DOHH2 (cell line): ENCODE measurements at regions not wholly inside any gene's neighbourhood (a gene's known extent, or its start where the extent isn't known, plus 50 kb on each side); places are given as distances from the start of the nearest gene placed in this dataset.

ENCODE experiments used
- H3F3A ChIP-seq: fragments of 200-600 bp; sonication (generic), shearing (Covaris generic); 2 replicates; pipeline ENCODE4 v1.6.0; 2016; ENCODE audit warnings: antibody characterized with exemption, mild to moderate bottlenecking; ENCODE audit not compliant: control insufficient read depth, insufficient read depth
- H3K27ac ChIP-seq: fragments of 200-600 bp; sonication (generic); 2 replicates; pipeline ENCODE4 v1.5.1; 2014; ENCODE audit warnings: low read depth, mild to moderate bottlenecking, low read length, moderate library complexity
- H3K27me3 ChIP-seq: fragments of 200-600 bp; sonication (generic); 2 replicates; pipeline ENCODE4 v1.6.1; 2014; ENCODE audit warnings: mild to moderate bottlenecking, low read length, mixed read lengths; ENCODE audit not compliant: control insufficient read depth
- H3K36me3 ChIP-seq: fragments of 200-600 bp; sonication (generic); 2 replicates; pipeline ENCODE4 v1.6.1; 2014; ENCODE audit warnings: mild to moderate bottlenecking, low read length, moderate library complexity, mixed read lengths; ENCODE audit not compliant: control insufficient read depth
- H3K4me1 ChIP-seq: fragments of 200-600 bp; sonication (generic); 2 replicates; pipeline ENCODE4 v1.6.1; 2014; ENCODE audit warnings: mild to moderate bottlenecking, low read length, mixed read lengths; ENCODE audit not compliant: control insufficient read depth
- H3K4me2 ChIP-seq: fragments of 200-600 bp; sonication (generic); 2 replicates; pipeline ENCODE4 v1.6.0; 2014; ENCODE audit warnings: mild to moderate bottlenecking, low read length, moderate library complexity
- H3K4me3 ChIP-seq: fragments of 200-600 bp; sonication (generic); 2 replicates; pipeline ENCODE4 v1.5.1; 2014; ENCODE audit warnings: mild to moderate bottlenecking, low read length, mixed read lengths
- H3K79me2 ChIP-seq: fragments of 200-600 bp; sonication (generic); 2 replicates; pipeline ENCODE4 v1.6.1; 2014; ENCODE audit warnings: mild to moderate bottlenecking, low read length, mixed read lengths; ENCODE audit not compliant: control insufficient read depth
- H3K9me2 ChIP-seq: fragments of 200-600 bp; sonication (generic); replicated peaks from 2 replicates; pipeline ENCODE4 v1.6.1; 2014; ENCODE audit warnings: mild to moderate bottlenecking, low read length, mixed read lengths; ENCODE audit not compliant: control insufficient read depth
- H3K9me3 ChIP-seq: fragments of 200-600 bp; sonication (generic); 2 replicates; pipeline ENCODE4 v1.6.1; 2014; ENCODE audit warnings: antibody characterized with exemption, low read length, mixed read lengths; ENCODE audit not compliant: control insufficient read depth, insufficient read depth
- H4K20me1 ChIP-seq: fragments of 200-600 bp; sonication (generic); 2 replicates; pipeline ENCODE4 v1.6.0; 2014; ENCODE audit warnings: low read depth, mild to moderate bottlenecking, antibody characterized with exemption, low read length, moderate library complexity; ENCODE audit not compliant: control insufficient read depth, insufficient read depth
- EZH2phosphoT487 ChIP-seq: fragments of 200-600 bp; sonication (generic); IDR thresholded peaks from 2 replicates; pipeline ENCODE4 v1.6.1; 2017; ENCODE audit warnings: borderline replicate concordance, mild to moderate bottlenecking, antibody characterized with exemption, low read length, moderate library complexity, mixed read lengths
- TF ChIP-seq, protein P1 (sequence below): fragments of 200-600 bp; sonication (generic); IDR thresholded peaks from one replicate; pipeline ENCODE4 v1.5.1; 2014; ENCODE audit warnings: antibody characterized with exemption, mild to moderate bottlenecking, low read depth, low read length; ENCODE audit not compliant: poor library complexity, severe bottlenecking

- Histone ChIP-seq H3F3A (no peaks in the 10 kb centered on the region), H3K4me3 (no peak overlapping the region), H3K27me3 (no peaks in the 10 kb centered on the region), H3K4me1 (no peaks in the 10 kb centered on the region), H4K20me1 (no peaks in the 10 kb centered on the region), H3K9me3 (no peaks in the 10 kb centered on the region), H3K36me3 (no peaks in the 10 kb centered on the region), H3K79me2 (no peaks in the 10 kb centered on the region), H3K4me2 (no peak overlapping the region), H3K27ac (no peak overlapping the region), H3K9me2 (no peaks in the 10 kb centered on the region)
- TF ChIP-seq, protein P1, sequence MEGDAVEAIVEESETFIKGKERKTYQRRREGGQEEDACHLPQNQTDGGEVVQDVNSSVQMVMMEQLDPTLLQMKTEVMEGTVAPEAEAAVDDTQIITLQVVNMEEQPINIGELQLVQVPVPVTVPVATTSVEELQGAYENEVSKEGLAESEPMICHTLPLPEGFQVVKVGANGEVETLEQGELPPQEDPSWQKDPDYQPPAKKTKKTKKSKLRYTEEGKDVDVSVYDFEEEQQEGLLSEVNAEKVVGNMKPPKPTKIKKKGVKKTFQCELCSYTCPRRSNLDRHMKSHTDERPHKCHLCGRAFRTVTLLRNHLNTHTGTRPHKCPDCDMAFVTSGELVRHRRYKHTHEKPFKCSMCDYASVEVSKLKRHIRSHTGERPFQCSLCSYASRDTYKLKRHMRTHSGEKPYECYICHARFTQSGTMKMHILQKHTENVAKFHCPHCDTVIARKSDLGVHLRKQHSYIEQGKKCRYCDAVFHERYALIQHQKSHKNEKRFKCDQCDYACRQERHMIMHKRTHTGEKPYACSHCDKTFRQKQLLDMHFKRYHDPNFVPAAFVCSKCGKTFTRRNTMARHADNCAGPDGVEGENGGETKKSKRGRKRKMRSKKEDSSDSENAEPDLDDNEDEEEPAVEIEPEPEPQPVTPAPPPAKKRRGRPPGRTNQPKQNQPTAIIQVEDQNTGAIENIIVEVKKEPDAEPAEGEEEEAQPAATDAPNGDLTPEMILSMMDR, result no peak
- no peak for TF ChIP-seq EZH2phosphoT487
Observed at GRCh38 chr3:153001210-153002078, 160.6 kb upstream of the RAP2B start.

GRCh38 chr3:153003441-153003840 lies 158.6 kb upstream of the RAP2B start:
- Histone ChIP-seq H3F3A (no peaks in the 10 kb centered on the region), H3K79me2 (no peaks in the 10 kb centered on the region), H3K36me3 (no peaks in the 10 kb centered on the region), H3K9me3 (no peaks in the 10 kb centered on the region), H3K4me3 (no peak overlapping the region), H3K27me3 (no peaks in the 10 kb centered on the region), H3K27ac (no peak overlapping the region), H4K20me1 (no peaks in the 10 kb centered on the region), H3K4me2 (no peak overlapping the region), H3K9me2 (no peaks in the 10 kb centered on the region), H3K4me1 (no peaks in the 10 kb centered on the region)
- no peak for TF ChIP-seq EZH2phosphoT487
- TF ChIP-seq, protein P1, result no peak

- Histone ChIP-seq H3K36me3 (no peaks in the 10 kb centered on the region), H3K79me2 (no peaks in the 10 kb centered on the region), H4K20me1 (no peaks in the 10 kb centered on the region), H3F3A (no peaks in the 10 kb centered on the region), H3K9me3 (no peaks in the 10 kb centered on the region), H3K27me3 (no peaks in the 10 kb centered on the region), H3K4me1 (no peaks in the 10 kb centered on the region), H3K4me2 (no peak overlapping the region), H3K4me3 (no peak overlapping the region), H3K9me2 (no peaks in the 10 kb centered on the region), H3K27ac (no peak overlapping the region)
- no peak for TF ChIP-seq EZH2phosphoT487
- TF ChIP-seq, protein P1, result no peak
Observed at GRCh38 chr3:153003862-153004261, 158.2 kb upstream of the RAP2B start.
